Esophagus squamous epithelium (tissue), 4 donors: ENCODE measurements at regions not wholly inside any gene's neighbourhood (a gene's known extent, or its start where the extent isn't known, plus 50 kb on each side); places are given as distances from the start of the nearest gene placed in this dataset.

ENCODE experiments used
- POLR2A ChIP-seq, 4 donors: fragments of 450-650 bp; IDR thresholded peaks; one replicate each; pipeline ENCODE4 v1.6.1; 2017; ENCODE audit warnings: antibody characterized with exemption in 4 of 4, mild to moderate bottlenecking in 4 of 4, moderate library complexity in 3 of 4
- TF ChIP-seq, protein P1 (sequence below), 6 experiments: fragments of 450-650 bp in 4 of 6; fragments of 200-600 bp in 2 of 6; sonication (generic) in 2 of 6; IDR thresholded peaks; one replicate each; pipeline ENCODE4 v1.5.1; 2016 to 2019; ENCODE audit warnings: antibody characterized with exemption in 6 of 6, mild to moderate bottlenecking in 4 of 6, moderate library complexity in 4 of 6

DNA sequence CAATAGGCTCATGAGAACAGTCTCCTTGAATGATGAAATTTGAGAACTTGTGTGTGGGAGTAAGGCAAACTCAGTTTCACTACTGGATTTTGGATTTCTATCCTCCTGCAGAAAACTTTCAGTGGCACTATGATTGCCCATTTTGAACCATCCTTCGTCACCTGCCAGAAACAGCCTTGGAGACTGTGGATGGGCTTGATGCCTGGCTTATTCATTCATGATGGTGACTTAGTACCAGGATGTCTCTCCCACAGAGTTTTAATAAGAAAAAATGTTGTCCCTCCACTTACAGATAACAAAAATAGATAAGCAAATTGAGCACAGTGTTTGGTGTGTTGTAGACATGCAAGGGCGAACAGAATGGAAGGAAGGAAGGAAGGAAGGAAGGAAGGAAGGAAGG is 53.5 kb upstream of the CPNE4 start:
- TF ChIP-seq, protein P1, sequence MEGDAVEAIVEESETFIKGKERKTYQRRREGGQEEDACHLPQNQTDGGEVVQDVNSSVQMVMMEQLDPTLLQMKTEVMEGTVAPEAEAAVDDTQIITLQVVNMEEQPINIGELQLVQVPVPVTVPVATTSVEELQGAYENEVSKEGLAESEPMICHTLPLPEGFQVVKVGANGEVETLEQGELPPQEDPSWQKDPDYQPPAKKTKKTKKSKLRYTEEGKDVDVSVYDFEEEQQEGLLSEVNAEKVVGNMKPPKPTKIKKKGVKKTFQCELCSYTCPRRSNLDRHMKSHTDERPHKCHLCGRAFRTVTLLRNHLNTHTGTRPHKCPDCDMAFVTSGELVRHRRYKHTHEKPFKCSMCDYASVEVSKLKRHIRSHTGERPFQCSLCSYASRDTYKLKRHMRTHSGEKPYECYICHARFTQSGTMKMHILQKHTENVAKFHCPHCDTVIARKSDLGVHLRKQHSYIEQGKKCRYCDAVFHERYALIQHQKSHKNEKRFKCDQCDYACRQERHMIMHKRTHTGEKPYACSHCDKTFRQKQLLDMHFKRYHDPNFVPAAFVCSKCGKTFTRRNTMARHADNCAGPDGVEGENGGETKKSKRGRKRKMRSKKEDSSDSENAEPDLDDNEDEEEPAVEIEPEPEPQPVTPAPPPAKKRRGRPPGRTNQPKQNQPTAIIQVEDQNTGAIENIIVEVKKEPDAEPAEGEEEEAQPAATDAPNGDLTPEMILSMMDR (IDR thresholded peaks at IDR 0.05): no peak
- no peak for TF ChIP-seq POLR2A (IDR thresholded peaks at IDR 0.05)
